ENCODE measurements at regions not wholly inside any gene's neighbourhood (a gene's known extent, or its start where the extent isn't known, plus 50 kb on each side); places are given as distances from the start of the nearest gene placed in this dataset.

- no peak overlapping the region for H3K4me3 Mint-ChIP-seq (ENCODE audit: unreplicated experiment)
- Histone ChIP-seq H4K20me1 (ENCODE audit: insufficient read depth, low read length) (no peaks in the 10 kb centered on the region), H3K79me2 (ENCODE audit: insufficient read depth, low read length) (no peaks in the 10 kb centered on the region), H2AFZ (ENCODE audit: low read depth, low read length) (no peak overlapping the region), H3K27me3 (ENCODE audit: insufficient read depth, low read length) (no peaks in the 10 kb centered on the region), H3K4me2 (ENCODE audit: low read length) (no peak overlapping the region), H3K9ac (ENCODE audit: low read length) (no peak overlapping the region), H3K27ac (ENCODE audit: low read depth, low read length) (no peak overlapping the region), H3K36me3 (ENCODE audit: insufficient read depth, low read length) (no peaks in the 10 kb centered on the region), H3K4me3 (ENCODE audit: insufficient read depth, low read depth, low read length) (no peak overlapping the region), H3K4me1 (ENCODE audit: insufficient read depth, low read length) (no peaks in the 10 kb centered on the region), H3K9me3 (ENCODE audit: insufficient read depth, low read depth, low read length) (no peaks in the 10 kb centered on the region)
- peaks cover 5% of the 10 kb centered on the region for H3K4me1 Mint-ChIP-seq (ENCODE audit: low read depth, unreplicated experiment)
- H3K27ac Mint-ChIP-seq (ENCODE audit: unreplicated experiment): no peak overlapping the region
- TF ChIP-seq CTCF (IDR thresholded peaks at IDR 0.05; ENCODE audit: insufficient read depth, low read depth, low read length) (no peak), EZH2 (IDR thresholded peaks at IDR 0.05; ENCODE audit: insufficient read depth, low read length) (no peak)
- H3K36me3 Mint-ChIP-seq (ENCODE audit: low read depth, unreplicated experiment): no peaks in the 10 kb centered on the region
- no peaks in the 10 kb centered on the region for H3K9me3 Mint-ChIP-seq (ENCODE audit: unreplicated experiment)
- H3K27me3 Mint-ChIP-seq (ENCODE audit: low read depth, unreplicated experiment): no peaks in the 10 kb centered on the region
- DNase-seq (ENCODE audit: low read depth) (peak; percentile 33), FAIRE-seq (peak; percentile 17)
Observed at GRCh38 chr5:98424681-98425450, 348.6 kb upstream of the RGMB start.

GRCh38 chr5:98425640-98426039, 347.8 kb upstream of the RGMB start:
- DNase-seq (ENCODE audit: low read depth) (no peak), FAIRE-seq (no peak)
- Histone ChIP-seq H3K4me1 (ENCODE audit: insufficient read depth, low read length) (no peaks in the 10 kb centered on the region), H3K9me3 (ENCODE audit: insufficient read depth, low read depth, low read length) (no peaks in the 10 kb centered on the region), H3K27ac (ENCODE audit: low read depth, low read length) (no peak overlapping the region), H3K4me2 (ENCODE audit: low read length) (no peak overlapping the region), H3K9ac (ENCODE audit: low read length) (no peak overlapping the region), H4K20me1 (ENCODE audit: insufficient read depth, low read length) (no peaks in the 10 kb centered on the region), H3K4me3 (ENCODE audit: insufficient read depth, low read depth, low read length) (no peak overlapping the region), H3K79me2 (ENCODE audit: insufficient read depth, low read length) (no peaks in the 10 kb centered on the region), H3K27me3 (ENCODE audit: insufficient read depth, low read length) (no peaks in the 10 kb centered on the region), H3K36me3 (ENCODE audit: insufficient read depth, low read length) (no peaks in the 10 kb centered on the region), H2AFZ (ENCODE audit: low read depth, low read length) (no peak overlapping the region)
- TF ChIP-seq EZH2 (IDR thresholded peaks at IDR 0.05; ENCODE audit: insufficient read depth, low read length) (no peak), CTCF (IDR thresholded peaks at IDR 0.05; ENCODE audit: insufficient read depth, low read depth, low read length) (no peak)
- peaks cover 5% of the 10 kb centered on the region for H3K4me1 Mint-ChIP-seq (ENCODE audit: low read depth, unreplicated experiment)
- H3K36me3 Mint-ChIP-seq (ENCODE audit: low read depth, unreplicated experiment): no peaks in the 10 kb centered on the region
- no peaks in the 10 kb centered on the region for H3K27me3 Mint-ChIP-seq (ENCODE audit: low read depth, unreplicated experiment)
- H3K9me3 Mint-ChIP-seq (ENCODE audit: unreplicated experiment): no peaks in the 10 kb centered on the region
- no peak overlapping the region for H3K27ac Mint-ChIP-seq (ENCODE audit: unreplicated experiment)
- no peak overlapping the region for H3K4me3 Mint-ChIP-seq (ENCODE audit: unreplicated experiment)

- TF ChIP-seq EZH2 (IDR thresholded peaks at IDR 0.05; ENCODE audit: insufficient read depth, low read length) (no peak), CTCF (IDR thresholded peaks at IDR 0.05; ENCODE audit: insufficient read depth, low read depth, low read length) (no peak)
- H3K36me3 Mint-ChIP-seq (ENCODE audit: low read depth, unreplicated experiment): no peaks in the 10 kb centered on the region
- H3K79me2 ChIP-seq (ENCODE audit: insufficient read depth, low read length): no peaks in the 10 kb centered on the region
- no peak overlapping the region for H3K27ac ChIP-seq (ENCODE audit: low read depth, low read length)
- H3K4me2 ChIP-seq (ENCODE audit: low read length): no peak overlapping the region
- FAIRE-seq (no peak), DNase-seq (ENCODE audit: low read depth) (peak; percentile 72)
- H3K9me3 ChIP-seq (ENCODE audit: insufficient read depth, low read depth, low read length): no peaks in the 10 kb centered on the region
- H3K36me3 ChIP-seq (ENCODE audit: insufficient read depth, low read length): no peaks in the 10 kb centered on the region
- H3K9me3 Mint-ChIP-seq (ENCODE audit: unreplicated experiment): no peaks in the 10 kb centered on the region
- H3K27me3 Mint-ChIP-seq (ENCODE audit: low read depth, unreplicated experiment): no peaks in the 10 kb centered on the region
- H3K27ac Mint-ChIP-seq (ENCODE audit: unreplicated experiment): no peak overlapping the region
- H3K4me3 Mint-ChIP-seq (ENCODE audit: unreplicated experiment): no peak overlapping the region
- H4K20me1 ChIP-seq (ENCODE audit: insufficient read depth, low read length): no peaks in the 10 kb centered on the region
- no peak overlapping the region for H3K9ac ChIP-seq (ENCODE audit: low read length)
- H3K4me3 ChIP-seq (ENCODE audit: insufficient read depth, low read depth, low read length): no peak overlapping the region
- H3K4me1 ChIP-seq (ENCODE audit: insufficient read depth, low read length): no peaks in the 10 kb centered on the region
- H2AFZ ChIP-seq (ENCODE audit: low read depth, low read length): no peak overlapping the region
- peaks cover 5% of the 10 kb centered on the region for H3K4me1 Mint-ChIP-seq (ENCODE audit: low read depth, unreplicated experiment)
- H3K27me3 ChIP-seq (ENCODE audit: insufficient read depth, low read length): no peaks in the 10 kb centered on the region
Observed at GRCh38 chr5:98428806-98429205, 344.7 kb upstream of the RGMB start.
